Prostate gland (tissue), 2 donors: ENCODE measurements at regions not wholly inside any gene's neighbourhood (a gene's known extent, or its start where the extent isn't known, plus 50 kb on each side); places are given as distances from the start of the nearest gene placed in this dataset.

Experiments
- DNase-seq: peaks from one replicate; pipeline ENCODE4 v3.0.0-alpha.2; 2019; ENCODE audit warnings: low spot score
- H3K27ac ChIP-seq, 2 donors: fragments of 200-600 bp; sonication (generic); 2 replicates each; pipeline ENCODE4 v1.5.1; 2017 to 2019
- H3K27me3 ChIP-seq: fragments of 200-600 bp; sonication (generic); replicated peaks from 2 replicates; pipeline ENCODE4 v1.5.1; 2019; ENCODE audit not compliant: insufficient read depth
- H3K36me3 ChIP-seq, 2 donors: fragments of 200-600 bp; sonication (generic); 1 replicate in 1 of 2; 2 replicates in 1 of 2; pipeline versions ENCODE4 v1.5.1 to v1.8.1; 2017 to 2019
- H3K4me1 ChIP-seq: fragments of 200-600 bp; sonication (generic); replicated peaks from 2 replicates; pipeline ENCODE4 v1.5.1; 2019
- H3K4me3 ChIP-seq, 2 donors: fragments of 200-600 bp; sonication (generic); 2 replicates each; pipeline ENCODE4 v1.5.1; 2017 to 2019
- H3K9me3 ChIP-seq: fragments of 200-600 bp; sonication (generic); 2 replicates; pipeline ENCODE4 v1.5.1; 2017
- POLR2A ChIP-seq: fragments of 450-650 bp; IDR thresholded peaks from one replicate; pipeline ENCODE4 v1.6.1; 2016; ENCODE audit warnings: antibody characterized with exemption, mild to moderate bottlenecking
- POLR2AphosphoS5 ChIP-seq: sonication (generic); formaldehyde crosslinking; IDR thresholded peaks from one replicate; pipeline ENCODE4 v1.6.1; 2017; ENCODE audit warnings: antibody characterized with exemption
- WGBS: methylation state at CpG from one replicate; pipeline ENCODE4 v1.1.5; 2018; 5-methylcytosine and 5-hydroxymethylcytosine counted together
- intact Hi-C: fragments of 100-400 bp; cut with DNase I; formaldehyde crosslinking; loops from one replicate; pipeline ENCODE4 v1.14.2; 2022
- TF ChIP-seq, protein P1 (sequence below), 4 experiments: fragments of 200-600 bp in 2 of 4; fragments of 450-650 bp in 2 of 4; sonication (generic) in 2 of 4; IDR thresholded peaks; 1 replicate in 3 of 4; 2 replicates in 1 of 4; pipeline ENCODE4 v1.5.1; 2016 to 2019; ENCODE audit warnings: antibody characterized with exemption in 4 of 4, mild to moderate bottlenecking in 2 of 4, moderate library complexity in 2 of 4

DNA sequence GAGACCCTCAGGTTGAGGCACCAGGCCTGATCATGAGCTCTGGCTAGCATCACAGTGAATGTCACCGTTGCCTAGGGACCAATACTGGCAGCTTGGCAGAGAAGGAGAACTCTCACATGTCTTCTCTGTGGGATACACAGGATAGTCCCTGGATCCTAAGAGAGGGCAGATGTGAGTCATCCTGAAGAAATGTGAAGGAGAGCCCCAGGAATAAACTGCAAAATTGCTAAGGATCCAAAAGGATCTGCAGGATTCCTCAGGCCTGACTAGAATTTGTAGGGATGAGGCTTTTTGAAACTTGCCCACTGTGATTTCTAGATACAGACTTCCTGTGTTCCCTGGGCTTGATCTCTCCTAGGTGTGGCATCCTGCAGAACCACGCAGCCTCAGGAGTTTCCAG lies 785.9 kb upstream of the TSPY4 start:
- Histone ChIP-seq H3K27me3 (no peaks in the 10 kb centered on the region), H3K4me1 (no peaks in the 10 kb centered on the region), H3K27ac (no peak overlapping the region), H3K4me3 (no peak overlapping the region), H3K36me3 (no peaks in the 10 kb centered on the region), H3K9me3 (no peaks in the 10 kb centered on the region)
- WGBS: 62% methylated on average over 2 of the region's 2 CpGs
- TF ChIP-seq POLR2AphosphoS5 (no peak), POLR2A (no peak)
- TF ChIP-seq, protein P1, sequence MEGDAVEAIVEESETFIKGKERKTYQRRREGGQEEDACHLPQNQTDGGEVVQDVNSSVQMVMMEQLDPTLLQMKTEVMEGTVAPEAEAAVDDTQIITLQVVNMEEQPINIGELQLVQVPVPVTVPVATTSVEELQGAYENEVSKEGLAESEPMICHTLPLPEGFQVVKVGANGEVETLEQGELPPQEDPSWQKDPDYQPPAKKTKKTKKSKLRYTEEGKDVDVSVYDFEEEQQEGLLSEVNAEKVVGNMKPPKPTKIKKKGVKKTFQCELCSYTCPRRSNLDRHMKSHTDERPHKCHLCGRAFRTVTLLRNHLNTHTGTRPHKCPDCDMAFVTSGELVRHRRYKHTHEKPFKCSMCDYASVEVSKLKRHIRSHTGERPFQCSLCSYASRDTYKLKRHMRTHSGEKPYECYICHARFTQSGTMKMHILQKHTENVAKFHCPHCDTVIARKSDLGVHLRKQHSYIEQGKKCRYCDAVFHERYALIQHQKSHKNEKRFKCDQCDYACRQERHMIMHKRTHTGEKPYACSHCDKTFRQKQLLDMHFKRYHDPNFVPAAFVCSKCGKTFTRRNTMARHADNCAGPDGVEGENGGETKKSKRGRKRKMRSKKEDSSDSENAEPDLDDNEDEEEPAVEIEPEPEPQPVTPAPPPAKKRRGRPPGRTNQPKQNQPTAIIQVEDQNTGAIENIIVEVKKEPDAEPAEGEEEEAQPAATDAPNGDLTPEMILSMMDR (IDR thresholded peaks at IDR 0.05): no peak
- no peak for DNase-seq
- intact Hi-C loops: no loop called here

DNA sequence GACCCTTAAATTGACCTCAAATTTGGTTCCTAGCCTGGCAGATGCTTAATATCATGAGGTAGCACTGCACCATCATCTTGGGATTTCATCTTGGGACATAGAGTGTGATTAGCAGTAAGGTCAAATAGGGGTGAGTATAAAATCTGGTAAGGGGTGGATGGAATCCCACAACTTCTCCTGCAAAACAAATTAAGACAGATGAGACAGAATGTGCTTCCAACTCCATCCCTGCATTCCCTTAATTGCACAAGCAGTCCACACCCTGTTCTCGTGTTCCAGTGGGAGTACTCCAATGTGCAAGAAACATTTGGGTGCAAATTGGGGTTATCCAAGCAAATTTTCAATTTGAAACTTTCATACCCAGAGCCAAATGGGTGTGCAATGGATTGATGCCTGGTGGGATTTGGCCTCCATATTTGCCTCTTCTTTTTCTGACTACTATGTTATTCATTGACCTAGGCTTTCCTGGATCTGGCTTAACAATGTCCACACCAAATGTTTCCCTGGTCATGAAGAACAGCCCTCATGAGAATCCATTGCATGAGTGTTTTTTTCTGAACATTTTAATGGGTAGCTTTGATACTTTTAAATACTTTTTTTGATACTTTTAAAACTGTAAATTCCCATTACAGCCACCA lies 785.0 kb upstream of the TSPY4 start:
- Histone ChIP-seq H3K27ac (no peak overlapping the region), H3K4me1 (no peaks in the 10 kb centered on the region), H3K9me3 (no peaks in the 10 kb centered on the region), H3K36me3 (no peaks in the 10 kb centered on the region), H3K4me3 (no peak overlapping the region), H3K27me3 (no peaks in the 10 kb centered on the region)
- no peak for DNase-seq
- intact Hi-C loops: no loop called here
- WGBS: 22% methylated on average over 1 of the region's 1 CpG
- TF ChIP-seq POLR2AphosphoS5 (no peak), POLR2A (no peak)
- TF ChIP-seq, protein P1 (IDR thresholded peaks at IDR 0.05): no peak

DNA sequence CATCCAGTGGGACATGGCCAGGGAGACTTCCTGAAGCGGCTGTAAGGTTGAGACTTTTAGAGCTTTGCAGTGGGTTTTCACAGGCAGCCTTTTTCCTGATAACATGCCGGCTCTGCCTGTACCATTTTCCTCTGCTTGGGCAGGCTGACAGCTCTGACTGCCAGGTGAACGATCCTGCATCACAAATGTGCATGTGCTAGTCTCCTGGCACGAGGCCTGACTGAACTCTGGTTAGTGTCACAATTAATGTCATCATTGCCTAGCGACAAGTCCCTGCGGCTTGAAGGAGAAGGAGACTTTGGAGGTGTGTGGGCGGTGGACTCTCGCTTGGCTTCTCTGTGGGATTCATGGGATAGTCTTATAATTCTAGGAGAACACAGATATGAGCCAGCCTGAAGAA lies 783.6 kb upstream of the TSPY4 start:
- WGBS: 74% methylated on average over 5 of the region's 8 CpGs

DNA sequence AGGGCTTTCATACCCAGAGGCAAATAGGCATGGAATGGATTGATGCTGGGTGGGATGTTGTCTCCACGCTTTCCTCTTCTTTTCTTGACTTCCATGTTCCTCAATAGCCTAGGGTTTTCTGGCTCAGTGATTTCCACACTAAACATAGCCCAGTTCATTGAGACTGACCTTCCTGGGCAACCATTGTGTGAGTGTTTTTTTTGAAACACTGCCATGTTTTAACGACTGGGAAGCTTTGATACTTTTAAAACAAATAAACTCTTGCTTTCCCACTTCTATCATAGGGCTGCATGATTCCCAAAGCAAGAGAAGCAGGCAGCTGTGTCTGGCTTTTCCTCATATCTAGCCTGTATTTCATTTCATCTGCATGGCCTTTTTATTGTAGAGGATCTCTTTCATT lies 775.9 kb upstream of the TSPY4 start:
- no peak overlapping the region for H3K27ac ChIP-seq
- intact Hi-C loops: no loop called here
- H3K4me1 ChIP-seq: no peaks in the 10 kb centered on the region
- no peak for DNase-seq
- TF ChIP-seq, protein P1 (IDR thresholded peaks at IDR 0.05): no peak
- TF ChIP-seq POLR2AphosphoS5 (no peak), POLR2A (no peak)
- no peaks in the 10 kb centered on the region for H3K27me3 ChIP-seq
- no peaks in the 10 kb centered on the region for H3K9me3 ChIP-seq
- no peaks in the 10 kb centered on the region for H3K36me3 ChIP-seq
- 44% methylated on average over 2 of the region's 2 CpGs for WGBS
- H3K4me3 ChIP-seq: no peak overlapping the region

More for the DNA sequence above, 783.6 kb upstream of the TSPY4 start:
- no peak for TF ChIP-seq POLR2AphosphoS5
- TF ChIP-seq, protein P1 (IDR thresholded peaks at IDR 0.05): no peak
- TF ChIP-seq POLR2A: no peak
- no peak for DNase-seq
- Histone ChIP-seq H3K27me3 (no peaks in the 10 kb centered on the region), H3K4me1 (no peaks in the 10 kb centered on the region), H3K4me3 (no peak overlapping the region), H3K9me3 (no peaks in the 10 kb centered on the region), H3K36me3 (no peaks in the 10 kb centered on the region), H3K27ac (no peak overlapping the region)
- intact Hi-C loops: no loop called here

- intact Hi-C loops: no loop called here
- Histone ChIP-seq H3K9me3 (no peaks in the 10 kb centered on the region), H3K4me1 (no peaks in the 10 kb centered on the region), H3K36me3 (no peaks in the 10 kb centered on the region), H3K27ac (no peak overlapping the region), H3K4me3 (no peak overlapping the region), H3K27me3 (no peaks in the 10 kb centered on the region)
- no peak for DNase-seq
- TF ChIP-seq POLR2AphosphoS5 (no peak), POLR2A (no peak)
- WGBS: 69% methylated on average over 8 of the region's 8 CpGs
Observed at GRCh38 chrY:8562456-8563090, 774.7 kb upstream of the TSPY4 start.
